Nephron (organoid): ENCODE measurements at regions not wholly inside any gene's neighbourhood (a gene's known extent, or its start where the extent isn't known, plus 50 kb on each side); places are given as distances from the start of the nearest gene placed in this dataset.

ENCODE experiments used
- H3K27ac Mint-ChIP-seq, 3 experiments: 2 replicates each; pipeline ENCODE4 v1.8.0; 2020; ENCODE audit warnings: mixed read lengths in 3 of 3, mild to moderate bottlenecking in 2 of 3, moderate library complexity in 1 of 3
- H3K27me3 Mint-ChIP-seq: 2 replicates; pipeline ENCODE4 v1.8.0; 2021; ENCODE audit warnings: low read depth, mild to moderate bottlenecking, moderate library complexity, mixed read lengths
- H3K36me3 Mint-ChIP-seq: 2 replicates; pipeline ENCODE4 v1.8.0; 2020; ENCODE audit warnings: low read depth, mixed read lengths
- H3K4me1 Mint-ChIP-seq: 2 replicates; pipeline ENCODE4 v1.8.0; 2020; ENCODE audit warnings: mixed read lengths
- H3K4me3 Mint-ChIP-seq, 3 experiments: 2 replicates each; pipeline ENCODE4 v1.8.0; 2020; ENCODE audit warnings: mild to moderate bottlenecking in 3 of 3, mixed read lengths in 3 of 3, moderate library complexity in 2 of 3
- H3K9me3 Mint-ChIP-seq: 2 replicates; pipeline ENCODE4 v1.8.0; 2020; ENCODE audit warnings: mixed read lengths
- TF ChIP-seq, protein P1 (sequence below), 3 experiments: fragments of 200-600 bp; sonication (generic); IDR thresholded peaks; one replicate each; pipeline ENCODE4 v1.5.0; 2021; ENCODE audit warnings: antibody characterized with exemption in 3 of 3; ENCODE audit not compliant: unreplicated experiment in 3 of 3

DNA sequence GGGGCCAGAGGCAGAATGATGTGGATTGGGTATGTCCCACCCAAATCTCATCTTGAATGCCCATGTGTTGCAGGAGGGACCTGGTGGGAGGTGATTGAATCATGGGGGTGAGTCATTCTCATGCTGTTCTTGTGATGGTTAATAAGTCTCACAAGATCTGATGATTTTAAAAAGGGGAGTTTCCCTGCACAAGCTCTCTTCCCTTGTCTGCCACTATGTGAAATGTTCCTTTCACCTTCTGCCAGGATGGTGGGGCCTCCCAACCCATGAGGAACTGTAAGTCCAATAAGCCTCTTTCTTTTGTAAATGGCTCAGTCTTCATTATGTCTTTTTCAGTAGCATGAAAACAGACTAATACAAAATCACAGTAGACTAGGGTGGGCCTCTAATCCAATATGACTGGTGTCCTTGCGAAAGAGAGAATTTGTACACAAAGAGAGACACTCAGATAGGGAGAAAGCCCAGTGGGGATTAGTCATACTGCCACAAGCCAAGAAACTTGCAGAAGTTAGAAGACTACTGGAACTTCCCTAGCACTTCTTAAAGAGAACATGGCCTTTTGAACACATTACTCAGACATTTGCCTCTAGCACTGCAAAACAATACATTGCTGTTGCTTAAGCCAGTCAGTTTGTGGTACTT, 68.4 kb downstream of the ANXA1 start:
- H3K4me1 Mint-ChIP-seq: no peaks in the 10 kb centered on the region
- H3K27me3 Mint-ChIP-seq: no peaks in the 10 kb centered on the region
- H3K4me3 Mint-ChIP-seq: no peak overlapping the region
- no peak overlapping the region for H3K27ac Mint-ChIP-seq
- TF ChIP-seq, protein P1, sequence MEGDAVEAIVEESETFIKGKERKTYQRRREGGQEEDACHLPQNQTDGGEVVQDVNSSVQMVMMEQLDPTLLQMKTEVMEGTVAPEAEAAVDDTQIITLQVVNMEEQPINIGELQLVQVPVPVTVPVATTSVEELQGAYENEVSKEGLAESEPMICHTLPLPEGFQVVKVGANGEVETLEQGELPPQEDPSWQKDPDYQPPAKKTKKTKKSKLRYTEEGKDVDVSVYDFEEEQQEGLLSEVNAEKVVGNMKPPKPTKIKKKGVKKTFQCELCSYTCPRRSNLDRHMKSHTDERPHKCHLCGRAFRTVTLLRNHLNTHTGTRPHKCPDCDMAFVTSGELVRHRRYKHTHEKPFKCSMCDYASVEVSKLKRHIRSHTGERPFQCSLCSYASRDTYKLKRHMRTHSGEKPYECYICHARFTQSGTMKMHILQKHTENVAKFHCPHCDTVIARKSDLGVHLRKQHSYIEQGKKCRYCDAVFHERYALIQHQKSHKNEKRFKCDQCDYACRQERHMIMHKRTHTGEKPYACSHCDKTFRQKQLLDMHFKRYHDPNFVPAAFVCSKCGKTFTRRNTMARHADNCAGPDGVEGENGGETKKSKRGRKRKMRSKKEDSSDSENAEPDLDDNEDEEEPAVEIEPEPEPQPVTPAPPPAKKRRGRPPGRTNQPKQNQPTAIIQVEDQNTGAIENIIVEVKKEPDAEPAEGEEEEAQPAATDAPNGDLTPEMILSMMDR (IDR thresholded peaks at IDR 0.05; ENCODE audit: unreplicated experiment in 3 of 3): no peak
- H3K9me3 Mint-ChIP-seq: peaks cover 4% of the 10 kb centered on the region
- H3K36me3 Mint-ChIP-seq: no peaks in the 10 kb centered on the region

DNA sequence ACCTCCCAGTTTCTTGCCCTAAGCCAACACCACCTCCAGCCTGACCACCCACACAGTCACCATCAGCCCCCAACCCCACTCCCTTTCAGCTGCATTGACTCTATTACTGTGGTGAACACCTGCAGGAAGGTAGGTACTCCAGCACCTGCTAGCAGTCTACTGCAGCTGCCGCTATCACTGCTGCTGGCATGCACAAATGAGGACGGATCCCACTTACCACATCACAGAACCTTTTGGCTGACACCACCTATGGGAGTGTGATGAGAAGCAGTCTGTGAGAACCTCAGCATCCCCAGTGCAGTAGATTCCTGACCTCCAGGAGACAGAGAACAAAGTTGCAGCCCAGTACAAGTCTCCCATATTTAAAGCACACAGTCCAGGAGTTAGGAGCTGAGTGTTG, 71.9 kb downstream of the ANXA1 start:
- Mint-ChIP-seq H3K27me3 (no peaks in the 10 kb centered on the region), H3K9me3 (peaks cover 2% of the 10 kb centered on the region), H3K4me1 (no peaks in the 10 kb centered on the region), H3K4me3 (no peak overlapping the region), H3K27ac (no peak overlapping the region), H3K36me3 (no peaks in the 10 kb centered on the region)
- TF ChIP-seq, protein P1 (IDR thresholded peaks at IDR 0.05; ENCODE audit: unreplicated experiment in 3 of 3): no peak

DNA sequence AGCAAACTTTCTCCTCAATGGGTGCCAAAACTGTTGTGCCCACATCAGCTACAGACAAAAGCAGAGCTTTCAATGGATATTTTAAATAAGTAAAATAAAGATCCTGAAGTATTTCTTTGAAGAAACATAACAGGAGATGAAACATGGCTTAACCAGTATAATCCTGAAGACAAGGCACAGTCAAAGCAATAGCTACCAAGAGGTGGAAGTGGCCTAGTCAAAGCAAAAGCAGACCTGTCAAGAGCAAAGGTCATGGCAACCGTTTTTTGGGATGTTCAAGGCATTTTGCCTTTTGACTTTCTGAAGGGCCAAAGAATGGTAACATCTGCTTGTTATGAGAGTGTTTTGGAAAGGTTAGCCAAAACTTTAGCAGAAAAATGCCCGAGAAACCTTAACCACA, 77.9 kb downstream of the ANXA1 start:
- Mint-ChIP-seq H3K27me3 (no peaks in the 10 kb centered on the region), H3K4me1 (no peaks in the 10 kb centered on the region)

DNA sequence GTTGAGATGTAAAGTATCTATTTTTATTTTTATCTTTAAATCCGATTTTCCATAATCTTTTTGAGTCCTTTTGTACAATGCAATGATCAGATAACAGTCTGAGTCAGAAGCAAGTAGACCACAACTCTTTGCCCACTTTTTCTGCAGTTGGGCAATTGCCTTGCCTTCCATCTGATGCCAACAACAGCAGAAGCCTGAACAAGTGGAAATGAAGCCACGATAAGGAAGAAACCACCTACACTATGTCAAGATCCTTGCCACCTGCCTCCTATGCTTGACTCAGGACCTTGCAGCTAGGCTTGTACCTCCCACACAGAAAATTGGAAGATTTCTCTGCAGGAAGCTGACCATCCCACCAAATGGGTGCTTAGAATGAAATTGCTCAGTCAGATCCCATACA, 78.6 kb downstream of the ANXA1 start:
- H3K27me3 Mint-ChIP-seq: no peaks in the 10 kb centered on the region

More for the DNA sequence above, 77.9 kb downstream of the ANXA1 start:
- no peak overlapping the region for H3K4me3 Mint-ChIP-seq
- no peak overlapping the region for H3K27ac Mint-ChIP-seq
- peaks cover 2% of the 10 kb centered on the region for H3K9me3 Mint-ChIP-seq
- TF ChIP-seq, protein P1 (IDR thresholded peaks at IDR 0.05; ENCODE audit: unreplicated experiment in 3 of 3): no peak
- no peaks in the 10 kb centered on the region for H3K36me3 Mint-ChIP-seq

DNA sequence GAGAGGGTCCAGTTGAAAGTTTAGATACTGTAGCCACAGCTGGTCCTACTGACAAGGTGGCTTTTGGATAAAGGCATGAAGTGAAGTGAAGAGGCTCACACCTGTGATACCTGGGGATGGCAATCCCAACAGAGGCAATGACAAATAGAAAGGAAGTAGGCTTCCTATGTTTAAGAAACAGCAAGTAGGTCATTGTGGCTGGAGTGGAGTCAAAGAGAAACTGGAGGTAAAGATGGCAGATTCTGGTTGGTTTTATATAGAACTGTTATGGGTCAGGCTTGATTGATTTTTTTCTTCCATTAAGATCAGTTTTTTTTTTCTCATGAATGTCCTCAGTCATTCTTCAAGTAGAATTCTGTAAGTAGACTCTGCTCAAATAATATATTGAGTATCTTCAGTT, 79.5 kb downstream of the ANXA1 start:
- Mint-ChIP-seq H3K4me1 (no peaks in the 10 kb centered on the region), H3K9me3 (no peaks in the 10 kb centered on the region), H3K27ac (no peak overlapping the region), H3K4me3 (no peak overlapping the region), H3K36me3 (no peaks in the 10 kb centered on the region), H3K27me3 (no peaks in the 10 kb centered on the region)
- TF ChIP-seq, protein P1 (IDR thresholded peaks at IDR 0.05; ENCODE audit: unreplicated experiment in 3 of 3): no peak

More for the DNA sequence above, 78.6 kb downstream of the ANXA1 start:
- Mint-ChIP-seq H3K4me1 (no peaks in the 10 kb centered on the region), H3K27ac (no peak overlapping the region), H3K9me3 (no peaks in the 10 kb centered on the region), H3K4me3 (no peak overlapping the region), H3K36me3 (no peaks in the 10 kb centered on the region)
- TF ChIP-seq, protein P1 (IDR thresholded peaks at IDR 0.05; ENCODE audit: unreplicated experiment in 3 of 3): no peak

DNA sequence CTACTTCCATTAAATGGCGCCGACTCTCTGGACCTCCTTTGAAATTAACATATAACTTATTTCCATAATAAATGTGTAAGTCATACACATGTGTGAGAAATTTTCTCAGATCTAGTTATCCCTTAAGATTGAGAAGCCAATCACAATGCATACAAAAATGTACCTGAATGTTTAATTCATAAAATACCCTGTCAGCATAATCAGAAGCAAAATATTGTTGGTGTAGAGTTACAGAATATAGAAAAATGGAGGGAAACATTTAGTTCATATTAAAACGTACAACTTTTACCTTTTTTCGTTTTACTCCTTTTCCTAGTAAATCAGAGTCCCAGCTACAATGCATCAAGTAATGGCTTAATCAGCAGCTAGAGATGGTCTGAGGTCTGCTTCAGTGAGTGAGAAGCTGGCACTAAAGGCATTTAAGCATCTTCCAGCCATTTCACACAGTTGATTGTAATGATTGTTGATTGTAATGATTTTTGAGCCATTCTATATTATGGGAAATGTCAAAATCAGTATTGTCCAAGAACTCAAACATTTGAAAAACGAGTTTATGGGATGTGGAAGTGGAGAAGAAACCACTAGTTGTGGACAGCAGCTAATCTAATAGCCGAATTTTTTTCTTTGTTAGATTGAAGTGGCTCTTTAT, 81.8 kb downstream of the ANXA1 start:
- no peaks in the 10 kb centered on the region for H3K4me1 Mint-ChIP-seq
- no peaks in the 10 kb centered on the region for H3K9me3 Mint-ChIP-seq
- no peaks in the 10 kb centered on the region for H3K36me3 Mint-ChIP-seq
- H3K27me3 Mint-ChIP-seq: no peaks in the 10 kb centered on the region
- no peak overlapping the region for H3K4me3 Mint-ChIP-seq
- TF ChIP-seq, protein P1 (IDR thresholded peaks at IDR 0.05; ENCODE audit: unreplicated experiment in 3 of 3): no peak
- H3K27ac Mint-ChIP-seq: no peak overlapping the region
